ENCODE measurements at regions not wholly inside any gene's neighbourhood (a gene's known extent, or its start where the extent isn't known, plus 50 kb on each side); places are given as distances from the start of the nearest gene placed in this dataset.

DNA sequence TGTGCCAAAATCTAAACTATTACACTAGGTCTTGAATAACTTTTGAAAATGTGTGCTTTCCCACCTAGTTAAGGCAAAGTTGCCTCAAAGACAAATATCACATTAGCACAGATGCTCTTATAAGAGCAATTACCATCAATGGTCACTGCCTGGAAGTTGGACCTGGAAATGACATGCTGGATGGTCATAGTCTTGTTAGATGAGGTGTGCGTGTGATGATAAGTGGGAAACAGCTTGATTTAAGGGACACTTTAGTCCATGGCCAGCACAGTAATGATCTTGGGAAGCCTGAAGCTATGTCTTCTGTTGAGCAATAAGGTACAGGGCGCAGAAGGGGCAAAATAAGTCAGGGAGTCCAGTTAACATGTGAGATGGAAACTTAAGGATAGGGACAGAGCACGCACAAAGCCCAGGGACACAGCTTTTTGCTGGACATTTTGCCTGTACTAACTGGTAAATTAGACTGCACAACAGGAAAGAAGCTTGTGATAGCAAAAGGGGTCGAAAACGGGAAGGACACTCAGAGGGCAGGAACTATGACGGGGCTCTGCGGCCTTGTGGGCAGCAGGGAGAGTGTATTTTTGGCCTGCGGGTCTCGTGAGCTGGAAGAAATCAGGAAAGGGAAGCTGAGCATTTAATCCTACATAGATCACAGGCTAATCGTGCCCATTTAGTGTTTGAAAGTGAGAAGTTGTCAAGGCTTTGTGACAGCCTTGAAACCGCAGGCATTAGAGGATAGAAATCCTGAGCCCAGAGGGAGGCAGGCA, 66.7 kb upstream of the BMP2 start:
- TF ChIP-seq POLR2AphosphoS5 (IDR thresholded peaks at IDR 0.05) = no peak
- no peak overlapping the region for H3K4me3 ChIP-seq
- H3K9me3 ChIP-seq = no peaks in the 10 kb centered on the region
- intact Hi-C loops (cut with DNase I; ENCODE audit: low total_unique reads) = no loop called here
- peaks cover 14 to 64% (median 50%) of the 10 kb centered on the region in 4 donors for H3K4me1 ChIP-seq
- H3K27ac ChIP-seq = peak overlapping the region in 3 of 5 donors; percentile 1 to 91 (median 84)
- no peaks in the 10 kb centered on the region for H3K27me3 ChIP-seq
- H3K36me3 ChIP-seq = no peaks in the 10 kb centered on the region
- WGBS, 5 donors = 62 to 79% (median 73%) methylated on average over 11 of the region's 11 CpGs
- DNase-seq = peak in 1 of 2 donors; percentile 57

DNA sequence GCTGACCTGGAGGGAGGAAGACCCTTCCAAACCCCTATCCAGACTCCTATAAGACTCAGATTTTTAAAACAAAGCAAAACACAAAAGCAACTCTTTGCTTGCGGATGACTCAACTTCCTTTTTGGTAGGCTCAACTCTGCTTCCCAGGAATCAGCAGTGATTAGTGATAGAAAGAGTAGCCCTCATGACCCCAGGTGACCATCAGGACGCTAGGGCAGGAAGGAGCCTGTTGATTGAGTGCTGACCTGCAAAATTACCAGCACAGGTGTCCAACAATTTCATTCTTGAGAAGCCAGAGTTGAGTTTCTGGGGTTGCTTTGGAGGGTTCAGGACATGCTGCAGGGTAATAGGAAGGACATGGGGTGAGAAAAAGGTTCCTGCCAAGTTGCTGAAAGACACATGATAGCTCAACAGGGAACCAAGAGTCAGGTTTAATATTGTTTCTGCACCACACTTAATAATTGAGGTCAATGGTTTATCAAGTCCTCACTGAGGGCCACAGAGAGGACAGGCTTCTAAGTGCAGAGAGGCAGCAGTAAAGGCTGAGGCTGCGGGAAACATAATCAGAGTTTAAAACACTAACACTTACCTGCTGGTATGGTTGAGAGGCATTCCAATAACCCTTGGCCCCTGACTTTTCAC, 67.4 kb upstream of the BMP2 start:
- 20 to 57% (median 41%) methylated on average over 3 of the region's 3 CpGs for WGBS, 5 donors
- H3K27ac ChIP-seq = peak overlapping the region in 1 of 5 donors; percentile 12
- no peak overlapping the region for H3K4me3 ChIP-seq
- no peaks in the 10 kb centered on the region for H3K9me3 ChIP-seq
- no peaks in the 10 kb centered on the region for H3K36me3 ChIP-seq
- TF ChIP-seq, protein P1, sequence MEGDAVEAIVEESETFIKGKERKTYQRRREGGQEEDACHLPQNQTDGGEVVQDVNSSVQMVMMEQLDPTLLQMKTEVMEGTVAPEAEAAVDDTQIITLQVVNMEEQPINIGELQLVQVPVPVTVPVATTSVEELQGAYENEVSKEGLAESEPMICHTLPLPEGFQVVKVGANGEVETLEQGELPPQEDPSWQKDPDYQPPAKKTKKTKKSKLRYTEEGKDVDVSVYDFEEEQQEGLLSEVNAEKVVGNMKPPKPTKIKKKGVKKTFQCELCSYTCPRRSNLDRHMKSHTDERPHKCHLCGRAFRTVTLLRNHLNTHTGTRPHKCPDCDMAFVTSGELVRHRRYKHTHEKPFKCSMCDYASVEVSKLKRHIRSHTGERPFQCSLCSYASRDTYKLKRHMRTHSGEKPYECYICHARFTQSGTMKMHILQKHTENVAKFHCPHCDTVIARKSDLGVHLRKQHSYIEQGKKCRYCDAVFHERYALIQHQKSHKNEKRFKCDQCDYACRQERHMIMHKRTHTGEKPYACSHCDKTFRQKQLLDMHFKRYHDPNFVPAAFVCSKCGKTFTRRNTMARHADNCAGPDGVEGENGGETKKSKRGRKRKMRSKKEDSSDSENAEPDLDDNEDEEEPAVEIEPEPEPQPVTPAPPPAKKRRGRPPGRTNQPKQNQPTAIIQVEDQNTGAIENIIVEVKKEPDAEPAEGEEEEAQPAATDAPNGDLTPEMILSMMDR (IDR thresholded peaks at IDR 0.05) = no peak
- TF ChIP-seq POLR2AphosphoS5 (IDR thresholded peaks at IDR 0.05) = no peak
- intact Hi-C loops (cut with DNase I; ENCODE audit: low total_unique reads) = no loop called here
- H3K27me3 ChIP-seq = no peaks in the 10 kb centered on the region
- no peak for DNase-seq
- H3K4me1 ChIP-seq = peaks cover 14 to 57% (median 45%) of the 10 kb centered on the region in 4 donors

DNA sequence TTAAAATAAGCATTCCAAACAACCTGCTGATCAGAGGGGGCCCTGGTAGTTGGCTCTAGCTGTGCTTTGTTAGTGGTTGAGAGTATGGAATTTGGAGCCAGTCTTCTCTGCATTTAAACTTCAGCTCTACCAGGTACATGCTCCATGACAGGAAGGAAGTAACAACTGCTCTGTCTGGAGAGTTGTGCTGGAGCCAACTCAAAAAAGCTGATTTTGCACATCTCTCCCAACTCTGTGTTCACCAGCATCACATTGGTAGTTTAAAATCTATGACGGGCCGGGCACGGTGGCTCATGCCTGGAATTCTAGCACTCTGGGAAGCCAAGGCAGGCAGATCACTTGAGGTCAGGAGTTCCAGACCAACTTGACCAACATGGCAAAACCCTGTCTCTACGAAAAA, 68.8 kb upstream of the BMP2 start:
- 82 to 97% (median 97%) methylated on average over 4 of the region's 4 CpGs for WGBS, 5 donors
- H3K4me1 ChIP-seq = peaks cover 14 to 46% (median 32%) of the 10 kb centered on the region in 4 donors
- H3K9me3 ChIP-seq = no peaks in the 10 kb centered on the region
- TF ChIP-seq, protein P1 (IDR thresholded peaks at IDR 0.05) = no peak
- TF ChIP-seq POLR2A (IDR thresholded peaks at IDR 0.05) = no peak
- no peak for TF ChIP-seq EP300 (IDR thresholded peaks at IDR 0.05)
- no peak for TF ChIP-seq POLR2AphosphoS5 (IDR thresholded peaks at IDR 0.05)
- H3K4me3 ChIP-seq = no peak overlapping the region
- H3K36me3 ChIP-seq = no peaks in the 10 kb centered on the region
- H3K27me3 ChIP-seq = no peaks in the 10 kb centered on the region
- intact Hi-C loops (cut with DNase I; ENCODE audit: low total_unique reads) = no loop called here
- DNase-seq = no peak
- no peak overlapping the region for H3K27ac ChIP-seq

- Histone ChIP-seq H3K36me3 (no peaks in the 10 kb centered on the region), H3K27me3 (no peaks in the 10 kb centered on the region), H3K9me3 (no peaks in the 10 kb centered on the region), H3K27ac (no peak overlapping the region), H3K4me1 (peaks cover 20 to 46% (median 31%) of the 10 kb centered on the region in 4 donors), H3K4me3 (no peak overlapping the region)
- DNase-seq = peak in 1 of 2 donors; percentile 36
- TF ChIP-seq POLR2AphosphoS5 (IDR thresholded peaks at IDR 0.05) (no peak), POLR2A (IDR thresholded peaks at IDR 0.05) (no peak), EP300 (IDR thresholded peaks at IDR 0.05) (no peak)
- TF ChIP-seq, protein P1 (IDR thresholded peaks at IDR 0.05) = no peak
- intact Hi-C loops (cut with DNase I; ENCODE audit: low total_unique reads) = no loop called here
- 75 to 88% (median 84%) methylated on average over 6 of the region's 6 CpGs for WGBS, 5 donors
Measured at GRCh38 chr20:6698056-6698455, 69.4 kb upstream of the BMP2 start.
